Neural cell (in vitro differentiated cells): ENCODE measurements at regions not wholly inside any gene's neighbourhood (a gene's known extent, or its start where the extent isn't known, plus 50 kb on each side); places are given as distances from the start of the nearest gene placed in this dataset.

Experiments
- POLR2AphosphoS5 ChIP-seq: IDR thresholded peaks from 2 replicates; pipeline ENCODE4 v1.6.1; 2012
- TF ChIP-seq, protein P1 (sequence below): fragments of 450-650 bp; IDR thresholded peaks from 2 replicates; pipeline ENCODE4 v1.5.1; 2014; ENCODE audit warnings: antibody characterized with exemption, mild to moderate bottlenecking, moderate library complexity; ENCODE audit not compliant: poor library complexity, severe bottlenecking

GRCh38 chr14:96686126-96686525 lies 111.1 kb upstream of the VRK1 start:
- TF ChIP-seq, protein P1, sequence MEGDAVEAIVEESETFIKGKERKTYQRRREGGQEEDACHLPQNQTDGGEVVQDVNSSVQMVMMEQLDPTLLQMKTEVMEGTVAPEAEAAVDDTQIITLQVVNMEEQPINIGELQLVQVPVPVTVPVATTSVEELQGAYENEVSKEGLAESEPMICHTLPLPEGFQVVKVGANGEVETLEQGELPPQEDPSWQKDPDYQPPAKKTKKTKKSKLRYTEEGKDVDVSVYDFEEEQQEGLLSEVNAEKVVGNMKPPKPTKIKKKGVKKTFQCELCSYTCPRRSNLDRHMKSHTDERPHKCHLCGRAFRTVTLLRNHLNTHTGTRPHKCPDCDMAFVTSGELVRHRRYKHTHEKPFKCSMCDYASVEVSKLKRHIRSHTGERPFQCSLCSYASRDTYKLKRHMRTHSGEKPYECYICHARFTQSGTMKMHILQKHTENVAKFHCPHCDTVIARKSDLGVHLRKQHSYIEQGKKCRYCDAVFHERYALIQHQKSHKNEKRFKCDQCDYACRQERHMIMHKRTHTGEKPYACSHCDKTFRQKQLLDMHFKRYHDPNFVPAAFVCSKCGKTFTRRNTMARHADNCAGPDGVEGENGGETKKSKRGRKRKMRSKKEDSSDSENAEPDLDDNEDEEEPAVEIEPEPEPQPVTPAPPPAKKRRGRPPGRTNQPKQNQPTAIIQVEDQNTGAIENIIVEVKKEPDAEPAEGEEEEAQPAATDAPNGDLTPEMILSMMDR: no peak
- no peak for TF ChIP-seq POLR2AphosphoS5
